Hepatocyte (in vitro differentiated cells): ENCODE measurements at regions not wholly inside any gene's neighbourhood (a gene's known extent, or its start where the extent isn't known, plus 50 kb on each side); places are given as distances from the start of the nearest gene placed in this dataset.

Experiments used
- EZH2 ChIP-seq: fragments of 200-600 bp; sonication (generic); IDR thresholded peaks from 2 replicates; pipeline ENCODE4 v1.6.1; 2016; ENCODE audit warnings: antibody characterized with exemption, mild to moderate bottlenecking, borderline replicate concordance
- EZH2phosphoT487 ChIP-seq: fragments of 200-600 bp; sonication (generic); IDR thresholded peaks from one replicate; pipeline ENCODE4 v1.6.1; 2018; ENCODE audit warnings: antibody characterized with exemption, mild to moderate bottlenecking, low read depth, moderate library complexity; ENCODE audit not compliant: unreplicated experiment, severe bottlenecking
- TF ChIP-seq, protein P1 (sequence below): fragments of 200-600 bp; sonication (generic); IDR thresholded peaks from 2 replicates; pipeline ENCODE4 v1.5.1; 2016; ENCODE audit warnings: antibody characterized with exemption, mild to moderate bottlenecking; ENCODE audit not compliant: poor library complexity

DNA sequence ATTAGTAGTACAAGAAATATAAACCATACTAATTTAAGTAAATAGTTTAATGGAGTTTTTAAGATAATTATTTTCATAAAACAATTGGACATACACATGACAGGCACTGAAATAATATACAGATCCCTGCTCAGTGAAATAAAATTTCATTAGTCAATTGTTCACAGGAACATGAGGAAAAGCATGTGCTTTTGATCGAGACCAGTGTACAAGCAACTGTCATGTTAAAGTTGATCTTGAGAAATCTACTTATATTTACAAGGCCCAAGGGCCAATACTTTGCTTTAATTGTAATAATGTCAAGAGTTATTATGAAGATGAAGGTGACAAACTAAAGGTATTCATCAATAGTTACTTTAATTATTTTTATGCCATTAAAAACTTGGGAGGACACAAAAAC lies 792.7 kb upstream of the LUZP2 start:
- TF ChIP-seq, protein P1, sequence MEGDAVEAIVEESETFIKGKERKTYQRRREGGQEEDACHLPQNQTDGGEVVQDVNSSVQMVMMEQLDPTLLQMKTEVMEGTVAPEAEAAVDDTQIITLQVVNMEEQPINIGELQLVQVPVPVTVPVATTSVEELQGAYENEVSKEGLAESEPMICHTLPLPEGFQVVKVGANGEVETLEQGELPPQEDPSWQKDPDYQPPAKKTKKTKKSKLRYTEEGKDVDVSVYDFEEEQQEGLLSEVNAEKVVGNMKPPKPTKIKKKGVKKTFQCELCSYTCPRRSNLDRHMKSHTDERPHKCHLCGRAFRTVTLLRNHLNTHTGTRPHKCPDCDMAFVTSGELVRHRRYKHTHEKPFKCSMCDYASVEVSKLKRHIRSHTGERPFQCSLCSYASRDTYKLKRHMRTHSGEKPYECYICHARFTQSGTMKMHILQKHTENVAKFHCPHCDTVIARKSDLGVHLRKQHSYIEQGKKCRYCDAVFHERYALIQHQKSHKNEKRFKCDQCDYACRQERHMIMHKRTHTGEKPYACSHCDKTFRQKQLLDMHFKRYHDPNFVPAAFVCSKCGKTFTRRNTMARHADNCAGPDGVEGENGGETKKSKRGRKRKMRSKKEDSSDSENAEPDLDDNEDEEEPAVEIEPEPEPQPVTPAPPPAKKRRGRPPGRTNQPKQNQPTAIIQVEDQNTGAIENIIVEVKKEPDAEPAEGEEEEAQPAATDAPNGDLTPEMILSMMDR: no peak
- TF ChIP-seq EZH2 (no peak), EZH2phosphoT487 (no peak)
